ENCODE measurements at regions not wholly inside any gene's neighbourhood (a gene's known extent, or its start where the extent isn't known, plus 50 kb on each side); places are given as distances from the start of the nearest gene placed in this dataset.
"Not testable (repeated sequence)": the region's sequence is repeated elsewhere in the genome, so short reads cannot be mapped to it uniquely, and the experiment has no call there.

GRCh38 chrX:124181515-124181914 is 150.9 kb upstream of the TEX13D start:
- not testable (repeated sequence) for DNase-seq

- no peak for DNase-seq
These were observed 142.0 kb upstream of the TEX13D start for GRCh38 chrX:124190440-124190839.

GRCh38 chrX:124194199-124194598 is 138.3 kb upstream of the TEX13D start:
- no peak for DNase-seq

- no peak for DNase-seq
These were observed 137.6 kb upstream of the TEX13D start for GRCh38 chrX:124194901-124195300.

- no peak for DNase-seq
These were observed 129.1 kb upstream of the TEX13D start for GRCh38 chrX:124203311-124203710.

- DNase-seq: no peak
These were observed 123.8 kb upstream of the TEX13D start for GRCh38 chrX:124208660-124209059.

GRCh38 chrX:124209792-124210576 is 122.5 kb upstream of the TEX13D start:
- no peak for DNase-seq

- DNase-seq: peak; percentile 6
These were observed 121.0 kb upstream of the TEX13D start for GRCh38 chrX:124211312-124211942.

GRCh38 chrX:124212622-124213021 is 119.8 kb upstream of the TEX13D start:
- peak; percentile 37 for DNase-seq

GRCh38 chrX:124215786-124216185 is 116.7 kb upstream of the TEX13D start:
- DNase-seq: peak; percentile 24

- no peak for DNase-seq
These were observed 115.9 kb upstream of the TEX13D start for GRCh38 chrX:124216396-124217115.

GRCh38 chrX:124217304-124218251 is 114.9 kb upstream of the TEX13D start:
- DNase-seq: peak; percentile 71

- DNase-seq: peak; percentile 17
These were observed 108.9 kb upstream of the TEX13D start for GRCh38 chrX:124223524-124223923.

GRCh38 chrX:124224528-124224927 is 107.9 kb upstream of the TEX13D start:
- DNase-seq: no peak

GRCh38 chrX:124226129-124226528 is 106.3 kb upstream of the TEX13D start:
- DNase-seq: no peak

- no peak for DNase-seq
These were observed 103.6 kb upstream of the TEX13D start for GRCh38 chrX:124228849-124229248.

- DNase-seq: no peak
These were observed 103.1 kb upstream of the TEX13D start for GRCh38 chrX:124229374-124229773.

GRCh38 chrX:124230655-124231450 is 101.6 kb upstream of the TEX13D start:
- no peak for DNase-seq

GRCh38 chrX:124231451-124231759 is 101.1 kb upstream of the TEX13D start:
- no peak for DNase-seq

- peak; percentile 63 for DNase-seq
These were observed 99.8 kb upstream of the TEX13D start for GRCh38 chrX:124232523-124233201.

- DNase-seq: no peak
These were observed 98.1 kb upstream of the TEX13D start for GRCh38 chrX:124234348-124234747.

Data from activated CD4-positive, alpha-beta T cell treated with anti-CD3 and anti-CD28 coated beads for 48 hours (primary cell).